Natural killer cell (primary cell): ENCODE measurements at regions not wholly inside any gene's neighbourhood (a gene's known extent, or its start where the extent isn't known, plus 50 kb on each side); places are given as distances from the start of the nearest gene placed in this dataset.
"Not testable (repeated sequence)": the region's sequence is repeated elsewhere in the genome, so short reads cannot be mapped to it uniquely, and the experiment has no call there.

ENCODE experiments used
- ATAC-seq, 3 donors: fragments of 150-1000 bp in 2 of 3; fragments of 200-7000 bp in 1 of 3; cut with Tn5 transposase; 1 replicate in 1 of 3; 2 replicates in 2 of 3; pipeline ENCODE4 v1.10.0; 2021; ENCODE audit warnings: mild to moderate bottlenecking in 2 of 3, moderate library complexity in 2 of 3
- DNase-seq, 2 donors: peaks; one replicate each; pipeline versions ENCODE4 v3.0.0 to v3.0.0-alpha.2; 2013 to 2021; ENCODE audit warnings: mixed read lengths in 1 of 2
- H3K27ac ChIP-seq: one replicate; pipeline ENCODE4 v1.5.1; 2013; ENCODE audit warnings: mild to moderate bottlenecking, low read length
- H3K27me3 ChIP-seq: one replicate; pipeline ENCODE4 v1.6.1; 2013; ENCODE audit warnings: low read length; ENCODE audit not compliant: control insufficient read depth, insufficient read depth
- H3K36me3 ChIP-seq: one replicate; pipeline ENCODE4 v1.6.1; 2013; ENCODE audit warnings: low read length; ENCODE audit not compliant: control insufficient read depth, insufficient read depth
- H3K4me1 ChIP-seq: one replicate; pipeline ENCODE4 v1.6.1; 2013; ENCODE audit warnings: low read length; ENCODE audit not compliant: control insufficient read depth, insufficient read depth
- H3K4me3 ChIP-seq: one replicate; pipeline ENCODE4 v1.5.1; 2013; ENCODE audit warnings: low read length
- H3K9me3 ChIP-seq: one replicate; pipeline ENCODE4 v1.6.1; 2013; ENCODE audit warnings: low read length; ENCODE audit not compliant: control insufficient read depth, insufficient read depth
- H3K27ac Mint-ChIP-seq, 2 donors: one replicate each; pipeline ENCODE4 v1.8.0; 2022; ENCODE audit warnings: mild to moderate bottlenecking in 2 of 2, mixed read lengths in 2 of 2, moderate library complexity in 1 of 2
- H3K27me3 Mint-ChIP-seq, 2 donors: one replicate each; pipeline ENCODE4 v1.8.0; 2022; ENCODE audit warnings: low read depth in 2 of 2, mixed read lengths in 2 of 2
- H3K36me3 Mint-ChIP-seq: one replicate; pipeline ENCODE4 v1.8.0; 2022; ENCODE audit warnings: mixed read lengths
- H3K4me1 Mint-ChIP-seq, 2 donors: one replicate each; pipeline ENCODE4 v1.8.0; 2022; ENCODE audit warnings: mixed read lengths in 2 of 2
- H3K4me3 Mint-ChIP-seq: one replicate; pipeline ENCODE4 v1.8.0; 2022; ENCODE audit warnings: mild to moderate bottlenecking, moderate library complexity, mixed read lengths
- H3K9me3 Mint-ChIP-seq, 2 donors: one replicate each; pipeline ENCODE4 v1.8.0; 2022; ENCODE audit warnings: mixed read lengths in 2 of 2
- WGBS: methylation state at CpG from one replicate; pipeline ENCODE4 v1.1.7; 2013; ENCODE audit warnings: missing lambda C conversion rate; ENCODE audit not compliant: insufficient coverage; 5-methylcytosine and 5-hydroxymethylcytosine counted together
- intact Hi-C: fragments of 100-400 bp; cut with micrococcal nuclease; formaldehyde crosslinking; loops from one replicate; pipeline ENCODE4 v1.14.2; 2022
- TF ChIP-seq, protein P1 (sequence below): fragments of 200-600 bp; IDR thresholded peaks from one replicate; pipeline ENCODE4 v1.8.0; 2022; ENCODE audit warnings: antibody characterized with exemption

DNA sequence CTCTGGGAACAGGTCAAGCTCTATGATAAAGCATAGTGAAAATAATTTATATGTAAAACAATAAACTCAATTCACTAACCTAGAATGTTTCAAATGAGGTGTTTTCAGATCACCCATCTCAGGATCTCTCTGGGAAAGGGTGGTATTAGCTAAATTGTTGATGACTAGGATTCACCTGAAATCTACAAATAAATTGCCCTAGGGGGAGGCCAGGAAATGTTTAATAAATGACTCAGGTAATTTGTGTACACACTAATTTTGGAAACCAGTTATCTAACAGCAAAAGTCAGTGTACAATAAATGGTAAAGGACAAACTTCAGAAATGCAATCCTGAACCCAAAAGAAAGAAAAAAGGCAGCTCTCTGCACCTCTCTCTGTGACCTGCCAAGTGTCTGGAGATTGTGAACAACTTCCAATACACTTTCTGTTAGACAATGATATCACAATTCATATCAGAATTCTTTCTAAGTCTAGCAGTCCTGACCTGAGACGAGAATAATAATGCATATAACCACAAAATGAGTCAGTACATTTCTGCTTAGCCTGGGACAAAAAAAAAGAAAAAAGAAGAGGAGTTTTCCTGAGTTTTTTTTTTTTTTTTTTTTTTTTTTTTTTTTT, 760.0 kb downstream of the EPHA4 start:
- H3K4me1 Mint-ChIP-seq = no peaks in the 10 kb centered on the region
- H3K36me3 Mint-ChIP-seq = no peaks in the 10 kb centered on the region
- DNase-seq (no peak), ATAC-seq (no peak)
- H3K27ac Mint-ChIP-seq = no peak overlapping the region
- Histone ChIP-seq H3K4me3 (no peak overlapping the region), H3K27ac (no peak overlapping the region), H3K9me3 (no peaks in the 10 kb centered on the region), H3K36me3 (no peaks in the 10 kb centered on the region), H3K4me1 (no peaks in the 10 kb centered on the region), H3K27me3 (no peaks in the 10 kb centered on the region)
- no CpG with 5 or more reads among the region's 1 CpG for WGBS
- H3K27me3 Mint-ChIP-seq = no peaks in the 10 kb centered on the region
- no peak overlapping the region for H3K4me3 Mint-ChIP-seq
- TF ChIP-seq, protein P1, sequence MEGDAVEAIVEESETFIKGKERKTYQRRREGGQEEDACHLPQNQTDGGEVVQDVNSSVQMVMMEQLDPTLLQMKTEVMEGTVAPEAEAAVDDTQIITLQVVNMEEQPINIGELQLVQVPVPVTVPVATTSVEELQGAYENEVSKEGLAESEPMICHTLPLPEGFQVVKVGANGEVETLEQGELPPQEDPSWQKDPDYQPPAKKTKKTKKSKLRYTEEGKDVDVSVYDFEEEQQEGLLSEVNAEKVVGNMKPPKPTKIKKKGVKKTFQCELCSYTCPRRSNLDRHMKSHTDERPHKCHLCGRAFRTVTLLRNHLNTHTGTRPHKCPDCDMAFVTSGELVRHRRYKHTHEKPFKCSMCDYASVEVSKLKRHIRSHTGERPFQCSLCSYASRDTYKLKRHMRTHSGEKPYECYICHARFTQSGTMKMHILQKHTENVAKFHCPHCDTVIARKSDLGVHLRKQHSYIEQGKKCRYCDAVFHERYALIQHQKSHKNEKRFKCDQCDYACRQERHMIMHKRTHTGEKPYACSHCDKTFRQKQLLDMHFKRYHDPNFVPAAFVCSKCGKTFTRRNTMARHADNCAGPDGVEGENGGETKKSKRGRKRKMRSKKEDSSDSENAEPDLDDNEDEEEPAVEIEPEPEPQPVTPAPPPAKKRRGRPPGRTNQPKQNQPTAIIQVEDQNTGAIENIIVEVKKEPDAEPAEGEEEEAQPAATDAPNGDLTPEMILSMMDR = no peak
- intact Hi-C loops = no loop called here
- peaks cover 0 to 2% of the 10 kb centered on the region in 2 donors for H3K9me3 Mint-ChIP-seq

DNA sequence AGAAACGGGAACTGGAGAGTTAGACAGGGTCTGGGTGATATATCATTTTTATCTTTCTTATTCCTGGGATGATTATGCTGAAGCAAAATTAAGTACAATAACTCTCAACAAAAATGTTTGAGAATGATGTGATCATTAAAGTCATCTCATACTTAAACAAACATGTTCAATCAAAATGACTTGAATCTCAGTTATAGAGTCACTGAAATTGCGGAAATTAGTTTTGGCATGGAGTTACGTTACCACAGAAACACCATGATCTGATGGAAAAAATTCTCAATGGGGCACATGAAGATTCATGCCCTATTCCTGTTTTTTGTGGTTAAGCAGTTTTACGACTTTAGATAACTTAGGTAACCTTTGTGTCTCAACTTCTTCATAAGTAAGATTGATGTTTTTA, 757.7 kb downstream of the EPHA4 start:
- DNase-seq (no peak), ATAC-seq (no peak)
- Histone ChIP-seq H3K4me1 (no peaks in the 10 kb centered on the region), H3K27ac (no peak overlapping the region), H3K4me3 (no peak overlapping the region), H3K27me3 (no peaks in the 10 kb centered on the region), H3K9me3 (no peaks in the 10 kb centered on the region), H3K36me3 (no peaks in the 10 kb centered on the region)
- Mint-ChIP-seq H3K4me3 (no peak overlapping the region), H3K9me3 (peaks cover 0 to 5% of the 10 kb centered on the region in 2 donors), H3K27me3 (no peaks in the 10 kb centered on the region), H3K27ac (no peak overlapping the region), H3K4me1 (no peaks in the 10 kb centered on the region), H3K36me3 (no peaks in the 10 kb centered on the region)
- whole genome bisulfite sequencing = 74% methylated on average over 2 of the region's 4 CpGs
- TF ChIP-seq, protein P1 = no peak
- intact Hi-C loops = no loop called here

DNA sequence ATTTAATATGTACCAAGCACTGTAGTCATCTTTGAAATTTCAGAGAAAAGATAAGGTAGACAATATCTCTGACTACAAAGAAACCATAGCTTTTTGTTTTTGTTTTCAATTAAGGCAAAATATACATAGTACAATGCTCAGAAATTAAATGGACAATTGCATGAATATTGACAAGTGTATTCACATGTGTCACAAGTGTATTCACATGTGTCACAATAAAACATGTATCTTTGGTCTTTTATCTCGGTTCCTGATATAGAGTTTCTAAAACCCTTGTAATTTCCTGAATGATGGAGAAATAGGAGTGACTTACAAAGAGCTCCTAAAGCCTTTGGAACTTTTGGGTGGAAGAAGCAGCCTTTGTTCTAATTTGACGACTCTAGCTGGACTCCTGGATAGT, 756.4 kb downstream of the EPHA4 start:
- intact Hi-C loops = no loop called here
- H3K4me1 Mint-ChIP-seq = no peaks in the 10 kb centered on the region
- H3K9me3 Mint-ChIP-seq = peaks cover 0 to 5% of the 10 kb centered on the region in 2 donors
- Histone ChIP-seq H3K4me3 (no peak overlapping the region), H3K27me3 (no peaks in the 10 kb centered on the region), H3K9me3 (no peaks in the 10 kb centered on the region), H3K36me3 (no peaks in the 10 kb centered on the region), H3K4me1 (no peaks in the 10 kb centered on the region), H3K27ac (no peak overlapping the region)
- H3K27ac Mint-ChIP-seq = no peak overlapping the region
- no peak overlapping the region for H3K4me3 Mint-ChIP-seq
- no peaks in the 10 kb centered on the region for H3K27me3 Mint-ChIP-seq
- TF ChIP-seq, protein P1 = no peak
- ATAC-seq (no peak), DNase-seq (no peak)
- H3K36me3 Mint-ChIP-seq = no peaks in the 10 kb centered on the region
- WGBS = 86% methylated on average over 2 of the region's 2 CpGs

DNA sequence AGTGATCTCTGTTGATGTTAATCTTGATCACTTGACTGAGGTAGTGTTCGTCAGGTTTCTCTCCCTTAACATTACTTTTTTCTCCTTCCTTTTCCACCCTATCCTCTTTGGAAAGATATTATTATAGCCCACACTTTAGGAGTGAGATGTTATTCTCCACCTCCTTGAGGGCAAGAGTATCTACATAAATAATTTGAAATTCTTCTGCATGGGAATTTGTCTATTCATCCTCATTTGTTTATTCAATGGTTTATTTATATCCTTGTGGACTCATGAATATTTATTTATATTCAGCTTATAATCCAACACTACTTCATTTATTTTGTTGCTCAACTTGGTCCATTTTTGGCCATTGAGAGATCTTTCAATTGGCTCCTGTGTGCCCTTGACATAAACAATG, 750.4 kb downstream of the EPHA4 start:
- Histone ChIP-seq H3K9me3 (peaks cover 2% of the 10 kb centered on the region), H3K4me3 (no peak overlapping the region), H3K36me3 (no peaks in the 10 kb centered on the region), H3K4me1 (no peaks in the 10 kb centered on the region), H3K27ac (no peak overlapping the region), H3K27me3 (no peaks in the 10 kb centered on the region)
- WGBS = no CpG with 5 or more reads among the region's 1 CpG
- ATAC-seq (no peak), DNase-seq (no peak)
- Mint-ChIP-seq H3K9me3 (peaks cover 3 to 15% of the 10 kb centered on the region in 2 donors), H3K4me1 (no peaks in the 10 kb centered on the region), H3K27ac (no peak overlapping the region), H3K27me3 (no peaks in the 10 kb centered on the region), H3K36me3 (no peaks in the 10 kb centered on the region), H3K4me3 (no peak overlapping the region)
- TF ChIP-seq, protein P1 = no peak
- intact Hi-C loops = no loop called here

DNA sequence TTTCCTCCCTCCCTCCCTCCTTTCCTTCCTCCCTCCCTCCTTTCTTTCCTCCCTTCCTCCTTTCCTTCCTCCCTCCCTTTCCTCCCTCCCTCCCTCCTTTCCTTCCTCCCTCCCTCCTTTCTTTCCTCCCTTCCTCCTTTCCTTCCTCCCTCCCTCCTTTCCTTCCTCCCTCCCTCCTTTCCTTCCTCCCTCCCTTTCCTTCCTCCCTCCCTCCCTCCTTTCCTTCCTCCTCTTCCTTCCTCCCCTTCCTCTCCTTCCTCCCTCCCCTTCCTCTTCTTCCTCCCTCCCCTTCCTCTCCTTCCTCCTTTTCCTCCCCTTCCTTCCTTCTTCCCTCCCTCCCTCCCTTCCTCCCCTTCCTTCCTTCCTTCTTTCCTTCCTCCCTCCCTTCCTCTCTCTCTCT, 748.5 kb downstream of the EPHA4 start:
- H3K4me1 ChIP-seq, H3K4me3 ChIP-seq, H3K36me3 ChIP-seq, H3K4me3 Mint-ChIP-seq, intact Hi-C loops, ATAC-seq, H3K4me1 Mint-ChIP-seq, H3K27ac ChIP-seq, H3K9me3 ChIP-seq, H3K27me3 ChIP-seq, DNase-seq, H3K27me3 Mint-ChIP-seq, H3K36me3 Mint-ChIP-seq, H3K27ac Mint-ChIP-seq: not testable (repeated sequence)
- H3K9me3 Mint-ChIP-seq = peaks cover 3 to 15% of the 10 kb centered on the region in 2 donors
